Stimulated activated naive CD4-positive, alpha-beta T cell (primary cell): ENCODE measurements at regions not wholly inside any gene's neighbourhood (a gene's known extent, or its start where the extent isn't known, plus 50 kb on each side); places are given as distances from the start of the nearest gene placed in this dataset.
"Not testable (repeated sequence)": the region's sequence is repeated elsewhere in the genome, so short reads cannot be mapped to it uniquely, and the experiment has no call there.

Source experiments
- DNase-seq, 6 experiments: peaks; one replicate each; lab custom pipeline; 2025; lab: John Stamatoyannopoulos, UW

- no peak for DNase-seq
Measured at GRCh38 chr7:24052572-24053260, 231.3 kb upstream of the NPY start.

- DNase-seq, result no peak
Measured at GRCh38 chr7:24054236-24054635, 229.8 kb upstream of the NPY start.

- no peak for DNase-seq
Measured at GRCh38 chr7:24057243-24057642, 226.7 kb upstream of the NPY start.

- DNase-seq, result no peak
Measured at GRCh38 chr7:24058953-24059352, 225.0 kb upstream of the NPY start.

GRCh38 chr7:24059775-24060174, 224.2 kb upstream of the NPY start:
- DNase-seq, result no peak

GRCh38 chr7:24063721-24064120, 220.3 kb upstream of the NPY start:
- DNase-seq, result no peak

- no peak for DNase-seq
Measured at GRCh38 chr7:24069751-24070150, 214.2 kb upstream of the NPY start.

- no peak for DNase-seq
Measured at GRCh38 chr7:24073651-24074420, 210.2 kb upstream of the NPY start.

GRCh38 chr7:24075426-24075810, 208.6 kb upstream of the NPY start:
- DNase-seq, result no peak

- DNase-seq, result no peak
Measured at GRCh38 chr7:24082826-24083225, 201.2 kb upstream of the NPY start.

- DNase-seq, result no peak
Measured at GRCh38 chr7:24102988-24103387, 181.0 kb upstream of the NPY start.

- DNase-seq, result no peak
Measured at GRCh38 chr7:24108906-24109376, 175.0 kb upstream of the NPY start.

GRCh38 chr7:24110056-24110455, 173.9 kb upstream of the NPY start:
- DNase-seq, result no peak

- DNase-seq, result no peak
Measured at GRCh38 chr7:24113506-24113905, 170.5 kb upstream of the NPY start.

- no peak for DNase-seq
Measured at GRCh38 chr7:24115661-24116060, 168.3 kb upstream of the NPY start.

GRCh38 chr7:24117903-24118499, 166.0 kb upstream of the NPY start:
- not testable (repeated sequence) for DNase-seq

GRCh38 chr7:24119852-24120251, 164.1 kb upstream of the NPY start:
- DNase-seq, result no peak

- no peak for DNase-seq
Measured at GRCh38 chr7:24123076-24123475, 160.9 kb upstream of the NPY start.

- no peak for DNase-seq
Measured at GRCh38 chr7:24125765-24126164, 158.2 kb upstream of the NPY start.

- DNase-seq, result no peak
Measured at GRCh38 chr7:24127930-24128329, 156.1 kb upstream of the NPY start.

- no peak for DNase-seq
Measured at GRCh38 chr7:24129597-24129996, 154.4 kb upstream of the NPY start.

- no peak for DNase-seq
Measured at GRCh38 chr7:24130631-24131030, 153.4 kb upstream of the NPY start.

GRCh38 chr7:24133691-24134090, 150.3 kb upstream of the NPY start:
- DNase-seq, result no peak
